Keratinocyte (primary cell): ENCODE measurements at regions not wholly inside any gene's neighbourhood (a gene's known extent, or its start where the extent isn't known, plus 50 kb on each side); places are given as distances from the start of the nearest gene placed in this dataset.

Source experiments
- EZH2 ChIP-seq: IDR thresholded peaks from one replicate; pipeline ENCODE4 v1.6.1; 2012; ENCODE audit warnings: inconsistent platforms, mild to moderate bottlenecking, low read length, moderate library complexity
- TF ChIP-seq, protein P1 (sequence below), 3 experiments: IDR thresholded peaks in 1 of 3; conservative IDR thresholded peaks in 1 of 3; optimal IDR thresholded peaks in 1 of 3; 2 replicates in 2 of 3; 3 replicates in 1 of 3; pipeline versions ENCODE3 to v1.5.1; 2011; ENCODE audit warnings: low read length in 3 of 3, mild to moderate bottlenecking in 3 of 3, moderate library complexity in 2 of 3, control low read depth in 1 of 3, inconsistent platforms in 1 of 3; ENCODE audit not compliant: insufficient read depth in 2 of 3; ENCODE audit errors: extremely low read depth in 1 of 3

DNA sequence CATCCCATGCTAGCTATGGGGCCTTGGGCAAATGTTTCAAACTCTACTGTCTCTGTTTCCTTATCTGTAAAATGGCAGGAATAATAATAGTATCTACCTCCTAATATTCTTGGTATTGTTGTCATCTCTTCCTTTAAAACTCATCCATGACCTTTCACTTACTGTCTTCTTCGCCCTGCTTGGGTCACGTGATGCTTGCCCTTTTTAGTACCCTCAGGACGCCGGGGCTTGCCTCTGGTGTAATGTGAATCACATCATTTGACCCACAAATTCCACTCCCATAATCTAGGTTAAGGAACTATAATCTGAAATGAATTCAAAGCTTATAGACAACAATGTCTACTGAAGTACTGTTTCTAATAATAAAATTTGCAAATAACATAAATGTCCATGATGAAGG is 162.7 kb downstream of the DRD1 start:
- TF ChIP-seq, protein P1, sequence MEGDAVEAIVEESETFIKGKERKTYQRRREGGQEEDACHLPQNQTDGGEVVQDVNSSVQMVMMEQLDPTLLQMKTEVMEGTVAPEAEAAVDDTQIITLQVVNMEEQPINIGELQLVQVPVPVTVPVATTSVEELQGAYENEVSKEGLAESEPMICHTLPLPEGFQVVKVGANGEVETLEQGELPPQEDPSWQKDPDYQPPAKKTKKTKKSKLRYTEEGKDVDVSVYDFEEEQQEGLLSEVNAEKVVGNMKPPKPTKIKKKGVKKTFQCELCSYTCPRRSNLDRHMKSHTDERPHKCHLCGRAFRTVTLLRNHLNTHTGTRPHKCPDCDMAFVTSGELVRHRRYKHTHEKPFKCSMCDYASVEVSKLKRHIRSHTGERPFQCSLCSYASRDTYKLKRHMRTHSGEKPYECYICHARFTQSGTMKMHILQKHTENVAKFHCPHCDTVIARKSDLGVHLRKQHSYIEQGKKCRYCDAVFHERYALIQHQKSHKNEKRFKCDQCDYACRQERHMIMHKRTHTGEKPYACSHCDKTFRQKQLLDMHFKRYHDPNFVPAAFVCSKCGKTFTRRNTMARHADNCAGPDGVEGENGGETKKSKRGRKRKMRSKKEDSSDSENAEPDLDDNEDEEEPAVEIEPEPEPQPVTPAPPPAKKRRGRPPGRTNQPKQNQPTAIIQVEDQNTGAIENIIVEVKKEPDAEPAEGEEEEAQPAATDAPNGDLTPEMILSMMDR (optimal IDR thresholded peaks at IDR 0.05 in 1 of 3, IDR thresholded peaks at IDR 0.05 in 1 of 3, conservative IDR thresholded peaks at IDR 0.05 in 1 of 3; ENCODE audit: extremely low read depth in 1 of 3, insufficient read depth in 2 of 3, low read length in 3 of 3) = no peak
- TF ChIP-seq EZH2 = no peak
